ENCODE measurements at regions not wholly inside any gene's neighbourhood (a gene's known extent, or its start where the extent isn't known, plus 50 kb on each side); places are given as distances from the start of the nearest gene placed in this dataset.
"Not testable (repeated sequence)": the region's sequence is repeated elsewhere in the genome, so short reads cannot be mapped to it uniquely, and the experiment has no call there.

GRCh38 chr15:39260391-39260790 is 320.5 kb upstream of the THBS1 start:
- DNase-seq (ENCODE audit: low read depth in 1 of 2, low spot score in 1 of 2): no peak
- no peak for TF ChIP-seq JUND (IDR thresholded peaks at IDR 0.05; ENCODE audit: low read depth)
- in situ Hi-C loops (cut with HindIII; ENCODE audit: low pct_unique_long_range_greater_than_20kb, low sequenced_read_pairs): no loop called here

GRCh38 chr15:39260791-39261190 is 320.1 kb upstream of the THBS1 start:
- DNase-seq (ENCODE audit: low read depth in 1 of 2, low spot score in 1 of 2): no peak
- in situ Hi-C loops (cut with HindIII; ENCODE audit: low pct_unique_long_range_greater_than_20kb, low sequenced_read_pairs): no loop called here
- no peak for TF ChIP-seq JUND (IDR thresholded peaks at IDR 0.05; ENCODE audit: low read depth)

GRCh38 chr15:39261397-39262183 is 319.3 kb upstream of the THBS1 start:
- DNase-seq (ENCODE audit: low read depth in 1 of 2, low spot score in 1 of 2); in situ Hi-C loops (cut with HindIII; ENCODE audit: low pct_unique_long_range_greater_than_20kb, low sequenced_read_pairs): not testable (repeated sequence)

GRCh38 chr15:39262995-39263772 is 317.7 kb upstream of the THBS1 start:
- DNase-seq (ENCODE audit: low read depth in 1 of 2, low spot score in 1 of 2); in situ Hi-C loops (cut with HindIII; ENCODE audit: low pct_unique_long_range_greater_than_20kb, low sequenced_read_pairs): not testable (repeated sequence)

- in situ Hi-C loops (cut with HindIII; ENCODE audit: low pct_unique_long_range_greater_than_20kb, low sequenced_read_pairs): no loop called here
- DNase-seq (ENCODE audit: low read depth in 1 of 2, low spot score in 1 of 2): no peak
- no peak for TF ChIP-seq JUND (IDR thresholded peaks at IDR 0.05; ENCODE audit: low read depth)
Measured at GRCh38 chr15:39265261-39265660, 315.6 kb upstream of the THBS1 start.

- no peak for DNase-seq (ENCODE audit: low read depth in 1 of 2, low spot score in 1 of 2)
- no peak for TF ChIP-seq JUND (IDR thresholded peaks at IDR 0.05; ENCODE audit: low read depth)
- in situ Hi-C loops (cut with HindIII; ENCODE audit: low pct_unique_long_range_greater_than_20kb, low sequenced_read_pairs): no loop called here
Measured at GRCh38 chr15:39266890-39267289, 314.0 kb upstream of the THBS1 start.

GRCh38 chr15:39267685-39268084 is 313.2 kb upstream of the THBS1 start:
- DNase-seq (ENCODE audit: low read depth in 1 of 2, low spot score in 1 of 2): no peak
- TF ChIP-seq JUND (IDR thresholded peaks at IDR 0.05; ENCODE audit: low read depth): no peak
- in situ Hi-C loops (cut with HindIII; ENCODE audit: low pct_unique_long_range_greater_than_20kb, low sequenced_read_pairs): no loop called here

- in situ Hi-C loops (cut with HindIII; ENCODE audit: low pct_unique_long_range_greater_than_20kb, low sequenced_read_pairs): no loop called here
- DNase-seq (ENCODE audit: low read depth in 1 of 2, low spot score in 1 of 2): no peak
- no peak for TF ChIP-seq JUND (IDR thresholded peaks at IDR 0.05; ENCODE audit: low read depth)
Measured at GRCh38 chr15:39269352-39269751, 311.5 kb upstream of the THBS1 start.

GRCh38 chr15:39269821-39270220 is 311.1 kb upstream of the THBS1 start:
- in situ Hi-C loops (cut with HindIII; ENCODE audit: low pct_unique_long_range_greater_than_20kb, low sequenced_read_pairs): no loop called here
- no peak for TF ChIP-seq JUND (IDR thresholded peaks at IDR 0.05; ENCODE audit: low read depth)
- no peak for DNase-seq (ENCODE audit: low read depth in 1 of 2, low spot score in 1 of 2)

GRCh38 chr15:39270221-39270855 is 310.5 kb upstream of the THBS1 start:
- in situ Hi-C loops (cut with HindIII; ENCODE audit: low pct_unique_long_range_greater_than_20kb, low sequenced_read_pairs): no loop called here
- no peak for TF ChIP-seq JUND (IDR thresholded peaks at IDR 0.05; ENCODE audit: low read depth)
- no peak for DNase-seq (ENCODE audit: low read depth in 1 of 2, low spot score in 1 of 2)

- DNase-seq (ENCODE audit: low read depth in 1 of 2, low spot score in 1 of 2): no peak
- in situ Hi-C loops (cut with HindIII; ENCODE audit: low pct_unique_long_range_greater_than_20kb, low sequenced_read_pairs): no loop called here
- no peak for TF ChIP-seq JUND (IDR thresholded peaks at IDR 0.05; ENCODE audit: low read depth)
Measured at GRCh38 chr15:39270934-39271333, 309.9 kb upstream of the THBS1 start.

- no peak for TF ChIP-seq JUND (IDR thresholded peaks at IDR 0.05; ENCODE audit: low read depth)
- in situ Hi-C loops (cut with HindIII; ENCODE audit: low pct_unique_long_range_greater_than_20kb, low sequenced_read_pairs): no loop called here
- DNase-seq (ENCODE audit: low read depth in 1 of 2, low spot score in 1 of 2): no peak
Measured at GRCh38 chr15:39272901-39273300, 308.0 kb upstream of the THBS1 start.
